ENCODE measurements at regions not wholly inside any gene's neighbourhood (a gene's known extent, or its start where the extent isn't known, plus 50 kb on each side); places are given as distances from the start of the nearest gene placed in this dataset.

DNA sequence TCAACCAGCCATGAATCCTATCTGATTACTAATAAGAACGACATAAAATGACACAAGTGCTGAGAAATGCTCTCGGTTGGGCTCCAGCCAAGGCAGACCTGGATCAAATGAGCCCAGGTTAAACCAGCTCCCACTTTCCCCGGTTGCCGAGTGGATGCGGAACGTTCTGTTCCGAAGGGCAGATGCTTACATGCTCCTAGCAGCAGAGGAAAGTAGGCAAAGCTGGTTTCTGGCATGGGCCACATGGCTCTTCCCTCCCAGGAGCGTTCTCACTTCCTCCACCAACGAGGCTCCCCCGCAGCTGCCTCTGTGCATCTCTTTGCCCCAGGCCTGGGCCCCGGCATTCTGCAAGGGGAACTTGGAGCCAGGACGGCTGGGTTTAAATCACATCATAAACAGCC, 61.8 kb upstream of the SDK1 start:
- TF ChIP-seq, protein P1, sequence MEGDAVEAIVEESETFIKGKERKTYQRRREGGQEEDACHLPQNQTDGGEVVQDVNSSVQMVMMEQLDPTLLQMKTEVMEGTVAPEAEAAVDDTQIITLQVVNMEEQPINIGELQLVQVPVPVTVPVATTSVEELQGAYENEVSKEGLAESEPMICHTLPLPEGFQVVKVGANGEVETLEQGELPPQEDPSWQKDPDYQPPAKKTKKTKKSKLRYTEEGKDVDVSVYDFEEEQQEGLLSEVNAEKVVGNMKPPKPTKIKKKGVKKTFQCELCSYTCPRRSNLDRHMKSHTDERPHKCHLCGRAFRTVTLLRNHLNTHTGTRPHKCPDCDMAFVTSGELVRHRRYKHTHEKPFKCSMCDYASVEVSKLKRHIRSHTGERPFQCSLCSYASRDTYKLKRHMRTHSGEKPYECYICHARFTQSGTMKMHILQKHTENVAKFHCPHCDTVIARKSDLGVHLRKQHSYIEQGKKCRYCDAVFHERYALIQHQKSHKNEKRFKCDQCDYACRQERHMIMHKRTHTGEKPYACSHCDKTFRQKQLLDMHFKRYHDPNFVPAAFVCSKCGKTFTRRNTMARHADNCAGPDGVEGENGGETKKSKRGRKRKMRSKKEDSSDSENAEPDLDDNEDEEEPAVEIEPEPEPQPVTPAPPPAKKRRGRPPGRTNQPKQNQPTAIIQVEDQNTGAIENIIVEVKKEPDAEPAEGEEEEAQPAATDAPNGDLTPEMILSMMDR (IDR thresholded peaks at IDR 0.05; ENCODE audit: insufficient read depth, low read depth, low read length) = no peak
- no peak for TF ChIP-seq EZH2 (IDR thresholded peaks at IDR 0.05; ENCODE audit: insufficient read depth, low read length)

Data from astrocyte (in vitro differentiated cells and primary cell).